SK-N-SH treated with all-trans-retinoic acid at 6 μM for 48 hours (cell line): ENCODE measurements at regions not wholly inside any gene's neighbourhood (a gene's known extent, or its start where the extent isn't known, plus 50 kb on each side); places are given as distances from the start of the nearest gene placed in this dataset.

Experiments
- ATAC-seq: fragments of 200-7000 bp; cut with Tn5 transposase; 3 replicates; pipeline ENCODE4 v1.9.1; 2020; ENCODE audit warnings: mild to moderate bottlenecking, moderate library complexity
- ARNTL ChIP-seq: fragments of 450-650 bp; formaldehyde crosslinking; IDR thresholded peaks from 2 replicates; pipeline ENCODE4 v1.5.0; 2020; ENCODE audit warnings: low read depth, mild to moderate bottlenecking, moderate library complexity, borderline replicate concordance
- BACH2 ChIP-seq: fragments of 250-450 bp; sonication (Bioruptor Pico); IDR thresholded peaks from 2 replicates; pipeline ENCODE4 v1.9.0; 2021; ENCODE audit warnings: mild to moderate bottlenecking, borderline replicate concordance
- CREB5 ChIP-seq: fragments of 250-450 bp; sonication (Bioruptor Pico); IDR thresholded peaks from 2 replicates; pipeline ENCODE4 v1.5.1; 2020; ENCODE audit warnings: low read depth, mild to moderate bottlenecking, moderate library complexity
- CSDC2 ChIP-seq: fragments of 250-450 bp; sonication (Bioruptor Pico); IDR thresholded peaks from 2 replicates; pipeline ENCODE4 v1.5.0; 2020; ENCODE audit warnings: mild to moderate bottlenecking, moderate library complexity
- CSRNP3 ChIP-seq: fragments of 250-450 bp; sonication (Bioruptor Pico); IDR thresholded peaks from 2 replicates; pipeline ENCODE4 v1.5.1; 2021; ENCODE audit warnings: mild to moderate bottlenecking, moderate library complexity
- ESRRG ChIP-seq: fragments of 250-450 bp; sonication (Bioruptor Pico); IDR thresholded peaks from 2 replicates; pipeline ENCODE4 v1.6.1; 2021; ENCODE audit warnings: mild to moderate bottlenecking
- GLIS3 ChIP-seq: fragments of 250-450 bp; sonication (Bioruptor Pico); IDR thresholded peaks from 2 replicates; pipeline ENCODE4 v1.5.0; 2020; ENCODE audit warnings: mild to moderate bottlenecking, moderate library complexity
- ISL1 ChIP-seq: fragments of 250-450 bp; sonication (Bioruptor Pico); IDR thresholded peaks from 2 replicates; pipeline ENCODE4 v2.1.2; 2022; ENCODE audit warnings: mild to moderate bottlenecking, moderate library complexity
- PATZ1 ChIP-seq: fragments of 250-450 bp; sonication (Bioruptor Pico); IDR thresholded peaks from 2 replicates; pipeline ENCODE4 v1.8.0; 2020; ENCODE audit warnings: mild to moderate bottlenecking, moderate library complexity, borderline replicate concordance
- PPARA ChIP-seq: fragments of 250-450 bp; sonication (Bioruptor Pico); IDR thresholded peaks from 2 replicates; pipeline ENCODE4 v1.5.0; 2020; ENCODE audit warnings: mild to moderate bottlenecking, borderline replicate concordance
- RARB ChIP-seq: fragments of 250-450 bp; sonication (Bioruptor Pico); IDR thresholded peaks from 2 replicates; pipeline ENCODE4 v1.8.0; 2021; ENCODE audit warnings: mild to moderate bottlenecking, moderate library complexity
- SNAI2 ChIP-seq: fragments of 250-450 bp; sonication (Bioruptor Pico); IDR thresholded peaks from 2 replicates; pipeline ENCODE4 v1.5.0; 2020; ENCODE audit warnings: mild to moderate bottlenecking, moderate library complexity
- TCF4 ChIP-seq: fragments of 250-450 bp; sonication (Bioruptor Pico); IDR thresholded peaks from 2 replicates; pipeline ENCODE4 v1.8.0; 2021; ENCODE audit warnings: mild to moderate bottlenecking, moderate library complexity, borderline replicate concordance
- TOX ChIP-seq: fragments of 250-450 bp; sonication (Bioruptor Pico); IDR thresholded peaks from 2 replicates; pipeline ENCODE4 v1.8.0; 2021; ENCODE audit warnings: mild to moderate bottlenecking, moderate library complexity, borderline replicate concordance
- TSHZ2 ChIP-seq: fragments of 250-450 bp; sonication (Bioruptor Pico); IDR thresholded peaks from 2 replicates; pipeline ENCODE4 v1.5.0; 2020; ENCODE audit warnings: mild to moderate bottlenecking, moderate library complexity
- ZC3H10 ChIP-seq: fragments of 250-450 bp; sonication (Bioruptor Pico); IDR thresholded peaks from 2 replicates; pipeline ENCODE4 v1.5.1; 2021; ENCODE audit warnings: mild to moderate bottlenecking, moderate library complexity
- ZFP3 ChIP-seq: fragments of 250-450 bp; sonication (Bioruptor Pico); IDR thresholded peaks from 2 replicates; pipeline ENCODE4 v1.5.0; 2020; ENCODE audit warnings: mild to moderate bottlenecking, moderate library complexity
- ZFP30 ChIP-seq: fragments of 450-650 bp; formaldehyde crosslinking; IDR thresholded peaks from 2 replicates; pipeline ENCODE4 v1.5.0; 2022; ENCODE audit warnings: mild to moderate bottlenecking, moderate library complexity
- ZNF565 ChIP-seq: fragments of 450-650 bp; formaldehyde crosslinking; conservative IDR thresholded peaks from 2 replicates; pipeline ENCODE4 v1.5.0; 2020; ENCODE audit warnings: low read depth, mild to moderate bottlenecking, moderate library complexity
- TF ChIP-seq, protein P1 (sequence below): fragments of 250-450 bp; sonication (Bioruptor Pico); IDR thresholded peaks from 2 replicates; pipeline ENCODE4 v1.8.0; 2021; ENCODE audit warnings: low read depth, mild to moderate bottlenecking, moderate library complexity, borderline replicate concordance

DNA sequence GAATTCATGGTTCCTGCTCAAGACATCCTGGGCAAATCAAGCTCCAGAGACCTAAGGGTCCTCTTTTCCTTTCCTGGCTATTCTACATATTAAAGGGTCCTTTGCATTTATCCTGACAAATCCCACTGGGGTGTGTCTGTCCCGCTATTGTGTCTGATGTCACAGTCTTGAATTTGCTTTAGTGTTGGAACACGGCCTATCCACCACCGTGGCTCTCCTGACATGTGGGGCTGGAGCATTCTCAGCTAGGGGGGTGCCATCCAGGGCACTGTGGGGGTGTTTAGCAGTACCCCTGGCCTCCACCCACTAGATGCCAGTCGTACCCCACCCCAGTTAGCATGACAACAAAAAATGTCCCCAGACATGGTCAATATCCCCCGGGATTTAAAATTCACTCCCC lies 92.9 kb downstream of the IRF8 start:
- ATAC-seq: no peak
- TF ChIP-seq, protein P1, sequence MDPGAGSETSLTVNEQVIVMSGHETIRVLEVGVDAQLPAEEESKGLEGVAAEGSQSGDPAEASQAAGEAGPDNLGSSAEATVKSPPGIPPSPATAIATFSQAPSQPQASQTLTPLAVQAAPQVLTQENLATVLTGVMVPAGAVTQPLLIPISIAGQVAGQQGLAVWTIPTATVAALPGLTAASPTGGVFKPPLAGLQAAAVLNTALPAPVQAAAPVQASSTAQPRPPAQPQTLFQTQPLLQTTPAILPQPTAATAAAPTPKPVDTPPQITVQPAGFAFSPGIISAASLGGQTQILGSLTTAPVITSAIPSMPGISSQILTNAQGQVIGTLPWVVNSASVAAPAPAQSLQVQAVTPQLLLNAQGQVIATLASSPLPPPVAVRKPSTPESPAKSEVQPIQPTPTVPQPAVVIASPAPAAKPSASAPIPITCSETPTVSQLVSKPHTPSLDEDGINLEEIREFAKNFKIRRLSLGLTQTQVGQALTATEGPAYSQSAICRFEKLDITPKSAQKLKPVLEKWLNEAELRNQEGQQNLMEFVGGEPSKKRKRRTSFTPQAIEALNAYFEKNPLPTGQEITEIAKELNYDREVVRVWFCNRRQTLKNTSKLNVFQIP (CRISPR knock-in tag): no peak
- TF ChIP-seq ESRRG (CRISPR knock-in tag) (no peak), PATZ1 (CRISPR knock-in tag) (no peak), ISL1 (CRISPR knock-in tag) (no peak), TOX (CRISPR knock-in tag) (no peak), ARNTL (CRISPR knock-in tag) (no peak), TCF4 (CRISPR knock-in tag) (no peak), CSDC2 (CRISPR knock-in tag) (no peak), CREB5 (CRISPR knock-in tag) (no peak), PPARA (CRISPR knock-in tag) (no peak), ZC3H10 (CRISPR knock-in tag) (no peak), GLIS3 (CRISPR knock-in tag) (no peak), BACH2 (CRISPR knock-in tag) (no peak), SNAI2 (CRISPR knock-in tag) (no peak), ZFP3 (CRISPR knock-in tag) (no peak), RARB (CRISPR knock-in tag) (no peak), ZFP30 (CRISPR knock-in tag) (no peak), CSRNP3 (CRISPR knock-in tag) (no peak)

DNA sequence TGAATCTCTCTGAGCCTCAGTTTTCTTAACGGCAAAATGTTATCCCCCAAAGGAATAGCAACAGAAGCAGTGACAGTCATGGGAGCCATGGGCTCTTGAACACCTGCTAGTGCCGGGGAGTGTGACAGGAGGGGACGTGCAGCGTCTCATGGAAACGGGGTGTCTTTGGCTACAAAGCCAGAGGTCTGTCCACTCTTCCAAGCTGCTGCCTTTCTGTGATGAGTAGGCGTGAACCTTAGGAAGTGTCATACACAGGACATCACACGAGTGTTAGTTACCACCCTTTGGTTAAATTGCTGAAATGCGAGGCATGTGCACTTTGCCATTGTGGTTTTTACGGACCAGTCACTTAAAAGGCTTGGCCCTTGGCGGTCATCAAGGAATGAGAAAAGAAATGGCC lies 93.4 kb downstream of the IRF8 start:
- TF ChIP-seq ARNTL (CRISPR knock-in tag): no peak
- no peak for TF ChIP-seq SNAI2 (CRISPR knock-in tag)
- TF ChIP-seq ZFP30 (CRISPR knock-in tag): no peak
- no peak for TF ChIP-seq ZNF565 (CRISPR knock-in tag)
- TF ChIP-seq ESRRG (CRISPR knock-in tag): no peak
- no peak for TF ChIP-seq CSRNP3 (CRISPR knock-in tag)
- TF ChIP-seq GLIS3 (CRISPR knock-in tag): no peak
- no peak for TF ChIP-seq CSDC2 (CRISPR knock-in tag)
- no peak for TF ChIP-seq TOX (CRISPR knock-in tag)
- no peak for TF ChIP-seq TCF4 (CRISPR knock-in tag)
- TF ChIP-seq TSHZ2 (CRISPR knock-in tag): no peak
- ATAC-seq: no peak
